Activated naive CD8-positive, alpha-beta T cell treated with anti-CD3 and anti-CD28 coated beads for 36 hours (primary cell): ENCODE measurements at regions not wholly inside any gene's neighbourhood (a gene's known extent, or its start where the extent isn't known, plus 50 kb on each side); places are given as distances from the start of the nearest gene placed in this dataset.

Experiments used
- DNase-seq: peaks from one replicate; pipeline ENCODE4 v3.0.0; 2021
- H3K27ac Mint-ChIP-seq: one replicate; pipeline ENCODE4 v1.8.0; 2022; ENCODE audit warnings: mild to moderate bottlenecking, moderate library complexity, mixed read lengths
- H3K27me3 Mint-ChIP-seq: one replicate; pipeline ENCODE4 v1.8.0; 2022; ENCODE audit warnings: mild to moderate bottlenecking, mixed read lengths
- H3K36me3 Mint-ChIP-seq: one replicate; pipeline ENCODE4 v1.8.0; 2021; ENCODE audit warnings: mild to moderate bottlenecking, mixed read lengths
- H3K4me1 Mint-ChIP-seq: one replicate; pipeline ENCODE4 v1.8.0; 2021; ENCODE audit warnings: mixed read lengths
- H3K4me3 Mint-ChIP-seq: one replicate; pipeline ENCODE4 v1.8.0; 2022; ENCODE audit warnings: mild to moderate bottlenecking, moderate library complexity, mixed read lengths
- H3K9me3 Mint-ChIP-seq: one replicate; pipeline ENCODE4 v1.8.0; 2022; ENCODE audit warnings: mixed read lengths

GRCh38 chr9:107669422-107669821 lies 179.9 kb upstream of the KLF4 start:
- peaks cover 1% of the 10 kb centered on the region for H3K9me3 Mint-ChIP-seq
- no peaks in the 10 kb centered on the region for H3K4me1 Mint-ChIP-seq
- no peak overlapping the region for H3K4me3 Mint-ChIP-seq
- H3K36me3 Mint-ChIP-seq: no peaks in the 10 kb centered on the region
- no peak overlapping the region for H3K27ac Mint-ChIP-seq
- DNase-seq: no peak
- H3K27me3 Mint-ChIP-seq: peaks cover 3% of the 10 kb centered on the region

DNA sequence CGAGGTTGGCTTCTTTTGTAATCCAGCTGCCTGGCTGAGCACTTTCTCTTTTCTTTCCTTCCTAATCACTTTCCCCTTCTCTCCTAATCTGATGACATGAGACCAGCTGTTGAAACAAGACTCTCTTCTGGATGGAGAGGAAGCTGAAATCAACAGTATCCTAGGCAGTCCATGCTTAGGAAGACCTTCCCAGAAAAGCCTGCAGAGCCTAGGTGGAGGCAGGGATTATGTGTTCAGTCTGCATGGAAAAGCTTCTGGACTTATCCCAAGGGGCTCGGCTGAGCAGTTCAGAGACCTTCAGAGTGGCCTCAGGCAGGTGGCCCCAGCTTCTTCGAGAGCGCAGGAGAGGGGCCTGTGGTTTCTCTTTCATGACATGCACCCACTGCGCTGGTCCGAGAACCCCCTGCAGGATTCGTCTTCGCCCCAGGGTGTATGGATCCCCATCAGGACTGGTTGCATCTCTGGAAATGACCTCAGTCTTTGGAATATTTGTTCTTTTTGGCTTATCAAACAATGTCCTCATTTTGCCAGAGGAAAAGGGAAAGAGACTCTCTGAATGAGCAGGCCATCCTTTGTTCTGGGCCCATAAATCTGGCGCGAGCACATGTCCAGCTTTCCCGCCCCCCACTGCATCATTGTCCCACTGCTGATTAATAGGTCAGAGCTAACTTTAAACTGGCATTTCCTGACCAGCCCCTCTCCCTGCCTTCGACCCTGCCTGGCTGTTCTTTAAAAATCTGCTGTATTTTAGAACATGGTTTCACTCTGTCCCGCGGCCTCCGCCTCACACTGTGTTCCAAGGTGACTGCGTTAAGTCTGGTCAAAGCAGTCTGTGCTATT lies 177.9 kb upstream of the KLF4 start:
- H3K4me1 Mint-ChIP-seq: no peaks in the 10 kb centered on the region
- H3K4me3 Mint-ChIP-seq: no peak overlapping the region
- H3K9me3 Mint-ChIP-seq: peaks cover 1% of the 10 kb centered on the region
- no peak for DNase-seq
- H3K27ac Mint-ChIP-seq: no peak overlapping the region
- no peaks in the 10 kb centered on the region for H3K27me3 Mint-ChIP-seq
- no peaks in the 10 kb centered on the region for H3K36me3 Mint-ChIP-seq

GRCh38 chr9:107665057-107665456 lies 175.5 kb upstream of the KLF4 start:
- H3K4me1 Mint-ChIP-seq: no peaks in the 10 kb centered on the region
- DNase-seq: no peak
- H3K36me3 Mint-ChIP-seq: no peaks in the 10 kb centered on the region
- H3K4me3 Mint-ChIP-seq: no peak overlapping the region
- H3K9me3 Mint-ChIP-seq: peaks cover 1% of the 10 kb centered on the region
- no peaks in the 10 kb centered on the region for H3K27me3 Mint-ChIP-seq
- H3K27ac Mint-ChIP-seq: no peak overlapping the region

- Mint-ChIP-seq H3K4me3 (no peak overlapping the region), H3K27me3 (no peaks in the 10 kb centered on the region), H3K27ac (no peak overlapping the region), H3K4me1 (no peaks in the 10 kb centered on the region), H3K36me3 (no peaks in the 10 kb centered on the region), H3K9me3 (peaks cover 1% of the 10 kb centered on the region)
- DNase-seq: no peak
Observed at GRCh38 chr9:107660976-107661375, 171.4 kb upstream of the KLF4 start.

- no peaks in the 10 kb centered on the region for H3K36me3 Mint-ChIP-seq
- no peak for DNase-seq
- no peak overlapping the region for H3K27ac Mint-ChIP-seq
- no peaks in the 10 kb centered on the region for H3K27me3 Mint-ChIP-seq
- H3K4me1 Mint-ChIP-seq: no peaks in the 10 kb centered on the region
- no peak overlapping the region for H3K4me3 Mint-ChIP-seq
- H3K9me3 Mint-ChIP-seq: no peaks in the 10 kb centered on the region
Observed at GRCh38 chr9:107653263-107653821, 163.8 kb upstream of the KLF4 start.

- DNase-seq: no peak
- Mint-ChIP-seq H3K36me3 (no peaks in the 10 kb centered on the region), H3K4me3 (no peak overlapping the region), H3K27ac (no peak overlapping the region), H3K4me1 (no peaks in the 10 kb centered on the region), H3K9me3 (no peaks in the 10 kb centered on the region), H3K27me3 (peaks cover 5% of the 10 kb centered on the region)
Observed at GRCh38 chr9:107650995-107651394, 161.4 kb upstream of the KLF4 start.

GRCh38 chr9:107650321-107650720 lies 160.8 kb upstream of the KLF4 start:
- no peaks in the 10 kb centered on the region for H3K9me3 Mint-ChIP-seq

DNA sequence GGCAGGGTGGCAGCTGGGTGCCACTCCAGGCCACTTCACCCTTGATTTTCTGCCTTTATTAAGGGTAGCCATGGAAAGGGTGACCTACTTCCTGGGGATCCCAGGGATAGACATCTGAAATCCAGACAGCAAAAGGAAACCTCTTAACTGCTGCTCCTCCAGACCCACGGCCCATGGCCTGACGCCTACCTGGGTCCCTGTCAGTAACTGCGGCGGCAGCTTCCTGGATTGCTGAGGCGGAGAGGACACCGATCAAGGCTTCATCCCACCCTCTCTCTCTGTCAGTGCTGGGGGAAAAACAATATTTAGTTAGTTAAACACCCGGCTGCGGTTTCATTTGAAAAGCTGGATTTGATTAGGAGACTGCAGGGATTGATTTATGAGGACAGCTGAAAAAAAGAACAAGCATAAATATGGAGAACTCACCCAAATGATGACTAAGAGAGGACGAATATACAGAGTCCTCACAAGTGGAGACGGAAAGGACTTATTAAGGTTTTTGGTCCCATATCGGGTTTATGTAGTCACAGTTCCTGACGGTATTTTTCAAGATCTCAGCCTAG lies 158.7 kb upstream of the KLF4 start:
- DNase-seq: no peak
- no peak overlapping the region for H3K4me3 Mint-ChIP-seq
- peaks cover 11% of the 10 kb centered on the region for H3K27me3 Mint-ChIP-seq
- H3K9me3 Mint-ChIP-seq: no peaks in the 10 kb centered on the region
- no peak overlapping the region for H3K27ac Mint-ChIP-seq
- H3K36me3 Mint-ChIP-seq: no peaks in the 10 kb centered on the region
- H3K4me1 Mint-ChIP-seq: no peaks in the 10 kb centered on the region

More at GRCh38 chr9:107650321-107650720, 160.8 kb upstream of the KLF4 start:
- DNase-seq: no peak
- no peak overlapping the region for H3K4me3 Mint-ChIP-seq
- peaks cover 6% of the 10 kb centered on the region for H3K27me3 Mint-ChIP-seq
- no peaks in the 10 kb centered on the region for H3K4me1 Mint-ChIP-seq
- H3K36me3 Mint-ChIP-seq: no peaks in the 10 kb centered on the region
- H3K27ac Mint-ChIP-seq: no peak overlapping the region

- DNase-seq: no peak
- Mint-ChIP-seq H3K27me3 (peaks cover 13% of the 10 kb centered on the region), H3K9me3 (no peaks in the 10 kb centered on the region), H3K4me1 (no peaks in the 10 kb centered on the region), H3K36me3 (no peaks in the 10 kb centered on the region), H3K27ac (no peak overlapping the region), H3K4me3 (no peak overlapping the region)
Observed at GRCh38 chr9:107647611-107648010, 158.0 kb upstream of the KLF4 start.

- Mint-ChIP-seq H3K27ac (no peak overlapping the region), H3K9me3 (no peaks in the 10 kb centered on the region), H3K36me3 (no peaks in the 10 kb centered on the region), H3K4me1 (no peaks in the 10 kb centered on the region), H3K27me3 (peaks cover 18% of the 10 kb centered on the region), H3K4me3 (no peak overlapping the region)
- DNase-seq: no peak
Observed at GRCh38 chr9:107647141-107647540, 157.6 kb upstream of the KLF4 start.

- no peak for DNase-seq
- Mint-ChIP-seq H3K4me1 (no peaks in the 10 kb centered on the region), H3K4me3 (no peak overlapping the region), H3K9me3 (no peaks in the 10 kb centered on the region), H3K27ac (no peak overlapping the region), H3K27me3 (peaks cover 25% of the 10 kb centered on the region), H3K36me3 (no peaks in the 10 kb centered on the region)
Observed at GRCh38 chr9:107645464-107645833, 155.9 kb upstream of the KLF4 start.

DNA sequence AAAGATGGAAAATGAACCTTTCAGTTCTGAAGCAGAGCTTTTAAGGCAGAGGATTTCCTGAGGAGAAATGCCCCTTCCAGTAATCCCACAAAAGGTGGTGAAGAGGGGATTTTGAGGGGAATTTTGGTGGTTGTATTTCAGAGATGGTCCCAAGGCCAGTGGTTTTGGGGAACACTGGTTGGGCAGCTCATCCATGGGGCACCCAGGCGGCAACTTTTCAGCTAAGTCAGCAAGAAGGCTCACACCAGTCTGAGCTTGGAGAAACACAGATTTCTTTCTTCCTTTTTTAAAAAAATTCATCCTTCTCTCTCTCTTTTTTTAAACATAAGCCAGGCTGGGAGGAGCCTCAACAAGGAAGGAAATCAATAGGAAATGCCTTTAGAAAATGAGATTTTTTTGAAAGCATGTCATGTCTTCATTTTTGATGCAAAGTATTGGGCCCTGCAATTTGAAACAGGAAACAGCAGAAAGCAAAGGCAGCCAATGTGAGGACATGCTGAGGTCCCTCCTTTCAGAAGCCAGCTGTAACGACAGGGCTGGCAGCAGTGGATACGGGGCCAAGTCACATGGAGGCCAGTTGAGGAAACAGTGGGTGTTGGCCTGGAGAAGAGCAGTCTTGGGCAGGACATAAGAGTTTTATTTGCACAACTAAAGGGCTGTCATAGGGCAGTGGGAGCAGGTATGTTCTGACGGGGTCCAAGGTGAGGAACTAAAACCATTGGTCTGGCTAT lies 155.3 kb upstream of the KLF4 start:
- H3K9me3 Mint-ChIP-seq: no peaks in the 10 kb centered on the region
- H3K27ac Mint-ChIP-seq: no peak overlapping the region
- H3K4me1 Mint-ChIP-seq: no peaks in the 10 kb centered on the region
- no peak overlapping the region for H3K4me3 Mint-ChIP-seq
- H3K27me3 Mint-ChIP-seq: peaks cover 30% of the 10 kb centered on the region
- H3K36me3 Mint-ChIP-seq: no peaks in the 10 kb centered on the region
- DNase-seq: no peak

DNA sequence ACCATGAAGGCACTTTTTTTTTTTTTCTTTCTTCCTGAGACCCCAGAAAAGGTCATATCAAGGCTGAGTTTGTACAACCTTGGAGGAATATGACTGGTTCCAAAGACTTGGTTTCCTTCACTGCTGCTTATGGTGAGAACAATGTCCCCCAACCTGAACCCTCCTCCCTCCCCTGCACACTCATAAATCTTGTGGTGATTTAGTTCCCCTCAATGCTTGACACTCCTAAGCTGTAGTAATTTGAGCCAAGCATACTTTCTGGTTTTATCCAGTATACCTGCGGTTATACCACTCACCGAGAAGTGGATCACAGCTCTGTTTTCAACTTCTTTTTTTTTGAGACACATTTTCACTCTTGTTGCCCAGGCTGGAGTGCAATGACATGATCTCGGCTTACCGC lies 149.9 kb upstream of the KLF4 start:
- Mint-ChIP-seq H3K36me3 (no peaks in the 10 kb centered on the region), H3K27ac (no peak overlapping the region), H3K4me1 (peaks cover 7% of the 10 kb centered on the region), H3K9me3 (no peaks in the 10 kb centered on the region), H3K4me3 (no peak overlapping the region), H3K27me3 (peaks cover 60% of the 10 kb centered on the region)
- no peak for DNase-seq

GRCh38 chr9:107638521-107639310 lies 149.1 kb upstream of the KLF4 start:
- DNase-seq: no peak
- Mint-ChIP-seq H3K27me3 (peaks cover 60% of the 10 kb centered on the region), H3K4me1 (peaks cover 7% of the 10 kb centered on the region), H3K36me3 (no peaks in the 10 kb centered on the region), H3K27ac (no peak overlapping the region), H3K4me3 (peak overlapping the region; percentile 38), H3K9me3 (no peaks in the 10 kb centered on the region)
